Naive thymus-derived CD8-positive, alpha-beta T cell (primary cell): ENCODE measurements at regions not wholly inside any gene's neighbourhood (a gene's known extent, or its start where the extent isn't known, plus 50 kb on each side); places are given as distances from the start of the nearest gene placed in this dataset.
A peak's percentile ranks its signal among the peaks of the same experiment; 100 is the strongest.

Source experiments
- ATAC-seq, 2 donors: fragments of 150-1000 bp; cut with Tn5 transposase in 1 of 2; sonication (Bioruptor Pico), chemical (Tn5 transposase) in 1 of 2; 1 replicate in 1 of 2; 2 replicates in 1 of 2; pipeline ENCODE4 v1.10.0; 2021; ENCODE audit warnings: mild to moderate bottlenecking in 2 of 2, moderate library complexity in 2 of 2
- POLR2A ChIA-PET: fragments of 350-600 bp; sonication (Branson Sonifier 250); formaldehyde crosslinking; loops from one replicate; lab custom pipeline; 2021; ENCODE audit warnings: antibody characterized with exemption; lab: Charles Lee
- DNase-seq, 10 donors: peaks; one replicate each; pipeline versions ENCODE4 v3.0.0 to v3.0.0-alpha.2; 2020 to 2022
- H3K27ac Mint-ChIP-seq, 10 donors: one replicate each; pipeline ENCODE4 v1.8.0; 2020 to 2022; ENCODE audit warnings: mild to moderate bottlenecking in 10 of 10, mixed read lengths in 10 of 10, moderate library complexity in 4 of 10, inconsistent platforms in 1 of 10
- H3K27me3 Mint-ChIP-seq, 5 donors: one replicate each; pipeline ENCODE4 v1.8.0; 2021 to 2022; ENCODE audit warnings: mixed read lengths in 5 of 5
- H3K36me3 Mint-ChIP-seq, 3 donors: one replicate each; pipeline ENCODE4 v1.8.0; 2020 to 2022; ENCODE audit warnings: mixed read lengths in 3 of 3, mild to moderate bottlenecking in 2 of 3, inconsistent platforms in 1 of 3
- H3K4me1 Mint-ChIP-seq, 4 donors: one replicate each; pipeline ENCODE4 v1.8.0; 2021 to 2022; ENCODE audit warnings: mixed read lengths in 4 of 4
- H3K4me3 Mint-ChIP-seq, 10 donors: one replicate each; pipeline ENCODE4 v1.8.0; 2020 to 2022; ENCODE audit warnings: mild to moderate bottlenecking in 10 of 10, mixed read lengths in 10 of 10, moderate library complexity in 6 of 10, inconsistent platforms in 1 of 10
- H3K9me3 Mint-ChIP-seq, 9 donors: one replicate each; pipeline ENCODE4 v1.8.0; 2020 to 2022; ENCODE audit warnings: mixed read lengths in 9 of 9, mild to moderate bottlenecking in 3 of 9, inconsistent platforms in 1 of 9, moderate library complexity in 1 of 9

GRCh38 chr6:56372406-56372995 lies 125.1 kb upstream of the COL21A1 start:
- peak overlapping the region in 1 of 10 donors; percentile 24 for H3K27ac Mint-ChIP-seq
- H3K4me3 Mint-ChIP-seq: no peak overlapping the region
- ATAC-seq (no peak), DNase-seq (no peak)
- POLR2A ChIA-PET: no interaction called here
- H3K9me3 Mint-ChIP-seq: no peaks in the 10 kb centered on the region
- H3K36me3 Mint-ChIP-seq: no peaks in the 10 kb centered on the region
- H3K4me1 Mint-ChIP-seq: peaks cover 0 to 8% (median 6%) of the 10 kb centered on the region in 4 donors
- peaks cover 0 to 7% (median 0%) of the 10 kb centered on the region in 5 donors for H3K27me3 Mint-ChIP-seq

DNA sequence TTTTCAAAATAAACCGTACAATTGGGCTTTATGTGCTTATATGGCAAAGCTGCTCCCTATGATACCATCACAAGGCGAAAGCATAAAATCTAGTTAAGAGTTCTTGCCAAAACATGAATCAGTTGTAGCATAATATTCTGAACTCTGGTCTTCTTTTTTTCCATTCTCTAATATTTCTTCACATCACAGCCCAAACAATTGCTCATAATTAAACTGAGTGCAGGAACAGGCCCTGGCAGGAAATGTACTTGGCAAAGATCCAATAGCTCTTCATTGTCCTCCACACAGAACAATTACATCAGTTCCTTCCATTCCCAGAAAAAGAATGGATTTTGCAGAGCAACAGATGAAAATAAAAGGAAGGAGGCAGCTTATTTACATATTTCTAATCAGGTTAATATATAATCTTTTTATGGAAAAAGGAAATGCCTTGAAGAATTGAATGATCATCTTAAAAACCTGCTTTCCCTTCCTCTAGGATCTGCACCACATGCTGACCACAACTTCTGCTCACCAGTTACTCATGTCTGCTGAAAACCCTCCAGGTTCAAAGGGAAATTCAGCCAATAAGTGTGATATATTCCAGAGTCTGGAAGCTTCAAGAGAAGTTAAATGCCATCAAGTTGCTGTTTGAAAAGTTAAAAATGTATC lies 123.3 kb upstream of the COL21A1 start:
- Mint-ChIP-seq H3K4me1 (peaks cover 0 to 8% (median 6%) of the 10 kb centered on the region in 4 donors), H3K27ac (no peak overlapping the region), H3K36me3 (no peaks in the 10 kb centered on the region), H3K27me3 (peaks cover 0 to 9% (median 0%) of the 10 kb centered on the region in 5 donors), H3K9me3 (no peaks in the 10 kb centered on the region), H3K4me3 (no peak overlapping the region)
- DNase-seq: peak in 2 of 10 donors; percentile 7 to 16
- ATAC-seq: no peak
- POLR2A ChIA-PET: no interaction called here

DNA sequence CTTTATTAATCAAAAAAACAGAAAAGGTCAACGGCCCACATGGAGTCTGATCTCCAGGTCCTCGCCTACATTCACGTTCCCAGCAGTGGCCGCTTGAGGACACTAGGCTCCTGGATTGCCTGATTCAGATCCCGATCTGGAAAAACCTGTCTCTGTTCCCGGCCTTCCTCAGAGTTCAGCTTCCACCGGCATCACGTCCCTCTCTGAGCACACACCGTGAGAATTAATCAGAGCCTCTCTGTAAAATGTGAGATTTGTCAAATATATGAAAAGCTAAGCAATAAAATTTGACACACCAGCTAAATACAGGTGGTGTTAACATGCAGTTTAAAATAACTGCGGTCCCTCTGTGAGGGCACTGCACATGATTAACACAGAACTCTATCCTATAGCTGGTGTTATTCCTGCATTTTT lies 122.8 kb upstream of the COL21A1 start:
- no peak overlapping the region for H3K4me3 Mint-ChIP-seq
- peaks cover 0 to 8% (median 6%) of the 10 kb centered on the region in 4 donors for H3K4me1 Mint-ChIP-seq
- ATAC-seq (no peak), DNase-seq (no peak)
- POLR2A ChIA-PET: no interaction called here
- no peaks in the 10 kb centered on the region for H3K9me3 Mint-ChIP-seq
- H3K27ac Mint-ChIP-seq: no peak overlapping the region
- H3K27me3 Mint-ChIP-seq: peaks cover 0 to 7% (median 0%) of the 10 kb centered on the region in 5 donors
- no peaks in the 10 kb centered on the region for H3K36me3 Mint-ChIP-seq

- no peak for DNase-seq
- peaks cover 0 to 7% (median 0%) of the 10 kb centered on the region in 5 donors for H3K27me3 Mint-ChIP-seq
Observed at GRCh38 chr6:56368491-56368890, 121.1 kb upstream of the COL21A1 start.

DNA sequence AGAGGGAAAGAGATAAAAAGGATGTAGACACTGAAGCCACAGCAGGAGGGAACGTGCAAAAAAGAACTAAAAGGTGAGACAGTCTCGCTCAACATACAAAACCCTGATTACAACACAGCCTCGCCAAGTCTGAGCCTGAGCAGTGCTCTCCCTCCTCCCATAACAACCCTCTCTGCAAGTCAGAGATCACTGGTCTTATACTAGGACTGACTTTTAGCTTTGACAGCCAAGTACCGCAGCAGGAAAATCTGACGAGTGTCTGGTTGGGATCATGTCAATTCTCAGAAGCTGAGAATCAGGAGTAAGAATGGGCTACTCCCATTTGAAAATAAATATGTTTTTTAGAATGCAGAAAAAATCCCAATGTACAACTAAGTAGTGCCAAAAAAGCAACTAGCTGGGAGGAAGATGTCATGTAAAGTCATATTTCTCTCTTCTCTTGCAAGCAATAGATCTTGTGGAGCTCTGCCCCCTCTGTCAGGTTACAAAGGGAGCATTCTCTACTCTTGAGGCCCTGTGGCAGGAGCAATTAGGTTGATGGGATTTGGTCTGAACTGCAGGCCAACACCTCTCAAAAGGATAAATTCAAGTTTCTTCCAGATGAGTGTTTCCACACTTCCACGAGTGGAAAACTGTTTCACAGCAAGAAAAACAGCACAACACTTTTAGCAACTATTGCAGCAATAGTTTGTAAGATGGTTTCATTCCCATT lies 118.9 kb upstream of the COL21A1 start:
- Mint-ChIP-seq H3K9me3 (no peaks in the 10 kb centered on the region), H3K4me1 (peaks cover 0 to 7% (median 5%) of the 10 kb centered on the region in 4 donors), H3K27ac (no peak overlapping the region), H3K36me3 (no peaks in the 10 kb centered on the region), H3K27me3 (peaks cover 0 to 7% (median 0%) of the 10 kb centered on the region in 5 donors), H3K4me3 (no peak overlapping the region)
- POLR2A ChIA-PET: no interaction called here
- DNase-seq (no peak), ATAC-seq (no peak)

More at GRCh38 chr6:56368491-56368890, 121.1 kb upstream of the COL21A1 start:
- Mint-ChIP-seq H3K4me1 (peaks cover 0 to 8% (median 6%) of the 10 kb centered on the region in 4 donors), H3K4me3 (no peak overlapping the region), H3K27ac (no peak overlapping the region), H3K9me3 (no peaks in the 10 kb centered on the region), H3K36me3 (no peaks in the 10 kb centered on the region)
- ATAC-seq: no peak
- POLR2A ChIA-PET: no interaction called here

- POLR2A ChIA-PET: no interaction called here
- H3K9me3 Mint-ChIP-seq: no peaks in the 10 kb centered on the region
- ATAC-seq: no peak
- peaks cover 0 to 7% (median 0%) of the 10 kb centered on the region in 5 donors for H3K27me3 Mint-ChIP-seq
- DNase-seq: no peak
- H3K4me3 Mint-ChIP-seq: no peak overlapping the region
- H3K36me3 Mint-ChIP-seq: no peaks in the 10 kb centered on the region
- no peak overlapping the region for H3K27ac Mint-ChIP-seq
- H3K4me1 Mint-ChIP-seq: no peaks in the 10 kb centered on the region
Observed at GRCh38 chr6:56364827-56365339, 117.5 kb upstream of the COL21A1 start.

GRCh38 chr6:56364431-56364826 lies 117.0 kb upstream of the COL21A1 start:
- H3K27ac Mint-ChIP-seq: no peak overlapping the region
- ATAC-seq: no peak
- DNase-seq: no peak
- H3K36me3 Mint-ChIP-seq: no peaks in the 10 kb centered on the region
- no peak overlapping the region for H3K4me3 Mint-ChIP-seq
- peaks cover 0 to 7% (median 0%) of the 10 kb centered on the region in 5 donors for H3K27me3 Mint-ChIP-seq
- no peaks in the 10 kb centered on the region for H3K4me1 Mint-ChIP-seq
- H3K9me3 Mint-ChIP-seq: no peaks in the 10 kb centered on the region
- POLR2A ChIA-PET: no interaction called here

- POLR2A ChIA-PET: no interaction called here
- Mint-ChIP-seq H3K4me1 (no peaks in the 10 kb centered on the region), H3K36me3 (no peaks in the 10 kb centered on the region), H3K27ac (no peak overlapping the region), H3K9me3 (no peaks in the 10 kb centered on the region), H3K27me3 (peaks cover 0 to 7% (median 0%) of the 10 kb centered on the region in 5 donors), H3K4me3 (no peak overlapping the region)
- DNase-seq (no peak), ATAC-seq (no peak)
Observed at GRCh38 chr6:56363796-56364430, 116.5 kb upstream of the COL21A1 start.

DNA sequence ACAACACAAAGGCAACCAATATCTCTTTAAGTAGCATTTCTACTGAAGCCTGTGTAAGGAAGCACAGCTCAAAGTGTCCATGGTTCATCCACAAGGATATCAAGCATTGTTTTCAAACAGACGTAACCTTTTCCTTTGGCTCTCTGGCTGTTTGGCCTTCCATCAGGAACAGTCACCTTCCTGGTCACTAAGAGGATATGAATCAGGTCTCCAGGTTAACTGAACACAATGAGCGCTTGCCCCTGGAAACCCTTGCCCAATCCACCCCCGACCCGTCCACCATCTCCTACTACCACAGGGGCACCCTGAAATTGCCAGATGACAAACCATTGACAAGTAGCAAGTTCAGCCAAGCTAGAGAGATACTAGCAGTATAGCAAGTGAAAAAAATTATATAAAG lies 114.4 kb upstream of the COL21A1 start:
- no peak for ATAC-seq

GRCh38 chr6:56359201-56359899 lies 112.0 kb upstream of the COL21A1 start:
- no peaks in the 10 kb centered on the region for H3K27me3 Mint-ChIP-seq
- no peaks in the 10 kb centered on the region for H3K4me1 Mint-ChIP-seq
- H3K27ac Mint-ChIP-seq: no peak overlapping the region
- H3K4me3 Mint-ChIP-seq: no peak overlapping the region
- peak; percentile 16 to 71 (median 47) for DNase-seq
- H3K36me3 Mint-ChIP-seq: no peaks in the 10 kb centered on the region
- ATAC-seq: peak; percentile 59 to 62
- no peaks in the 10 kb centered on the region for H3K9me3 Mint-ChIP-seq
- POLR2A ChIA-PET: no interaction called here

More for the DNA sequence above, 114.4 kb upstream of the COL21A1 start:
- H3K4me1 Mint-ChIP-seq: no peaks in the 10 kb centered on the region
- H3K4me3 Mint-ChIP-seq: no peak overlapping the region
- no peaks in the 10 kb centered on the region for H3K27me3 Mint-ChIP-seq
- H3K27ac Mint-ChIP-seq: peak overlapping the region in 1 of 10 donors; percentile 5
- no peaks in the 10 kb centered on the region for H3K36me3 Mint-ChIP-seq
- POLR2A ChIA-PET: no interaction called here
- no peaks in the 10 kb centered on the region for H3K9me3 Mint-ChIP-seq
- DNase-seq: no peak

- DNase-seq (no peak), ATAC-seq (no peak)
- H3K36me3 Mint-ChIP-seq: no peaks in the 10 kb centered on the region
- H3K4me3 Mint-ChIP-seq: no peak overlapping the region
- H3K27me3 Mint-ChIP-seq: no peaks in the 10 kb centered on the region
- peaks cover 0 to 10% (median 0%) of the 10 kb centered on the region in 9 donors for H3K9me3 Mint-ChIP-seq
- no peak overlapping the region for H3K27ac Mint-ChIP-seq
- H3K4me1 Mint-ChIP-seq: no peaks in the 10 kb centered on the region
- POLR2A ChIA-PET: no interaction called here
Observed at GRCh38 chr6:56357616-56358373, 110.4 kb upstream of the COL21A1 start.

GRCh38 chr6:56356426-56356825 lies 109.0 kb upstream of the COL21A1 start:
- DNase-seq (no peak), ATAC-seq (no peak)
- no peaks in the 10 kb centered on the region for H3K36me3 Mint-ChIP-seq
- POLR2A ChIA-PET: no interaction called here
- no peak overlapping the region for H3K27ac Mint-ChIP-seq
- H3K9me3 Mint-ChIP-seq: peaks cover 0 to 10% (median 0%) of the 10 kb centered on the region in 9 donors
- no peaks in the 10 kb centered on the region for H3K4me1 Mint-ChIP-seq
- no peak overlapping the region for H3K4me3 Mint-ChIP-seq
- H3K27me3 Mint-ChIP-seq: no peaks in the 10 kb centered on the region
